ENCODE measurements at regions not wholly inside any gene's neighbourhood (a gene's known extent, or its start where the extent isn't known, plus 50 kb on each side); places are given as distances from the start of the nearest gene placed in this dataset.
A peak's percentile ranks its signal among the peaks of the same experiment; 100 is the strongest.

DNA sequence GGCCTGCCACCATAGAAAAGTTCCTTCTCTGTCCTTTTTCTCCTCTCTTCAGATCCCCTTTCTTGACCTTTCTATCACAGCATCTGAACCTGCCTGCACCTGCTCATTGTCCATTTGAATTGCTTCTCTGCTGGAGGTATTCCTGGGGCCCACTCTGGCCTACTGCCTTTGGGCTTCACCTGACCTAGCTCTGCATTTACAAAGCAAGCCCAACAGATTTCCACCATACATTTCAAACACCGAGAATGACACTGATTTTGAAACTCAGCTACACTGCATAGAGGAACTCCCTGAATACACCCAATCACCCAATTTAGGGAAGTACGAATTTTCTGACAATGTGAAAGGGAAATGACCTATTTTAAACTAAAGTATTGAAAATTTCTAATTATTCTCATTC, 284.5 kb upstream of the USP25 start:
- ChIA-PET SMC1A (ENCODE audit: uncharacterized antibody, unreplicated experiment) (interaction anchor here (0.7 to 1.0 kb wide), 2 partner anchors 13 to 65 kb away, joined by 3 read pairs; no protein-coding TSS in a partner anchor), CTCF (no interaction called here), POLR2A (no interaction called here), RAD21 (ENCODE audit: unreplicated experiment) (no interaction called here)
- DNase-seq (ENCODE audit: low read depth, low spot score) (peak; percentile 19), ATAC-seq (peak; percentile 93), FAIRE-seq (no peak)
- H2AFZ ChIP-seq (ENCODE audit: control insufficient read depth, low read depth, low read length): peak overlapping the region; percentile 28
- H3K4me3 ChIP-seq: no peak overlapping the region
- H3K4me2 ChIP-seq (ENCODE audit: control insufficient read depth, insufficient read depth): peak overlapping the region; percentile 44; the same call in 1 of the 2 replicates
- H4K20me1 ChIP-seq (ENCODE audit: control insufficient read depth, insufficient read depth): no peaks in the 10 kb centered on the region
- intact Hi-C loops (cut with micrococcal nuclease; ENCODE audit: unreplicated experiment) (no loop called here), in situ Hi-C loops (cut with MboI) (no loop called here)
- H3K9ac ChIP-seq (ENCODE audit: control insufficient read depth, insufficient read depth, low read length): no peak overlapping the region
- H3K4me1 ChIP-seq (ENCODE audit: control insufficient read depth, insufficient read depth, low read length): peaks cover 13% of the 10 kb centered on the region; the same call in 1 of the 2 replicates
- no peak overlapping the region for H3K27ac ChIP-seq (ENCODE audit: control insufficient read depth, insufficient read depth)
- H3K9me3 ChIP-seq (replicated peaks; ENCODE audit: control insufficient read depth, insufficient read depth, low read length): no peaks in the 10 kb centered on the region; the same call in 2 of the 3 replicates
- no peaks in the 10 kb centered on the region for H3K36me3 ChIP-seq (ENCODE audit: control insufficient read depth in 2 of 2, insufficient read depth in 2 of 2, low read length in 1 of 2)
- BruUV-seq (replicated peaks): no TSS peak
- 2% methylated on average over 2 of the region's 2 CpGs for WGBS (ENCODE audit: insufficient coverage, insufficient replicate concordance, low lambda C conversion rate, missing lambda C conversion rate)
- TF ChIP-seq, protein P1, sequence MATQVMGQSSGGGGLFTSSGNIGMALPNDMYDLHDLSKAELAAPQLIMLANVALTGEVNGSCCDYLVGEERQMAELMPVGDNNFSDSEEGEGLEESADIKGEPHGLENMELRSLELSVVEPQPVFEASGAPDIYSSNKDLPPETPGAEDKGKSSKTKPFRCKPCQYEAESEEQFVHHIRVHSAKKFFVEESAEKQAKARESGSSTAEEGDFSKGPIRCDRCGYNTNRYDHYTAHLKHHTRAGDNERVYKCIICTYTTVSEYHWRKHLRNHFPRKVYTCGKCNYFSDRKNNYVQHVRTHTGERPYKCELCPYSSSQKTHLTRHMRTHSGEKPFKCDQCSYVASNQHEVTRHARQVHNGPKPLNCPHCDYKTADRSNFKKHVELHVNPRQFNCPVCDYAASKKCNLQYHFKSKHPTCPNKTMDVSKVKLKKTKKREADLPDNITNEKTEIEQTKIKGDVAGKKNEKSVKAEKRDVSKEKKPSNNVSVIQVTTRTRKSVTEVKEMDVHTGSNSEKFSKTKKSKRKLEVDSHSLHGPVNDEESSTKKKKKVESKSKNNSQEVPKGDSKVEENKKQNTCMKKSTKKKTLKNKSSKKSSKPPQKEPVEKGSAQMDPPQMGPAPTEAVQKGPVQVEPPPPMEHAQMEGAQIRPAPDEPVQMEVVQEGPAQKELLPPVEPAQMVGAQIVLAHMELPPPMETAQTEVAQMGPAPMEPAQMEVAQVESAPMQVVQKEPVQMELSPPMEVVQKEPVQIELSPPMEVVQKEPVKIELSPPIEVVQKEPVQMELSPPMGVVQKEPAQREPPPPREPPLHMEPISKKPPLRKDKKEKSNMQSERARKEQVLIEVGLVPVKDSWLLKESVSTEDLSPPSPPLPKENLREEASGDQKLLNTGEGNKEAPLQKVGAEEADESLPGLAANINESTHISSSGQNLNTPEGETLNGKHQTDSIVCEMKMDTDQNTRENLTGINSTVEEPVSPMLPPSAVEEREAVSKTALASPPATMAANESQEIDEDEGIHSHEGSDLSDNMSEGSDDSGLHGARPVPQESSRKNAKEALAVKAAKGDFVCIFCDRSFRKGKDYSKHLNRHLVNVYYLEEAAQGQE (IDR thresholded peaks at IDR 0.05; ENCODE audit: low read depth, low read length): no peak
- TF ChIP-seq CREM (IDR thresholded peaks at IDR 0.05; ENCODE audit: low read depth): peak; percentile 27; the same call in 1 of the 2 replicates
- TF ChIP-seq DPF2 (IDR thresholded peaks at IDR 0.05): no peak
- peak in 1 of 2 experiments; percentile 46; a peak in 1 of 4 replicates for TF ChIP-seq ETV6 (conservative IDR thresholded peaks at IDR 0.05 in 1 of 2, IDR thresholded peaks at IDR 0.05 in 1 of 2; ENCODE audit: borderline replicate concordance in 1 of 2, low read depth in 1 of 2)
- TF ChIP-seq RUNX3 (IDR thresholded peaks at IDR 0.05; ENCODE audit: low read length): 0 out of 2 replicates have a peak, but pooled peaks have one; percentile 13
- TF ChIP-seq NFIC (IDR thresholded peaks at IDR 0.05; ENCODE audit: low read depth, low read length): peak; percentile 44; the same call in 1 of the 2 replicates
- TF ChIP-seq EP300 (IDR thresholded peaks at IDR 0.05; ENCODE audit: borderline replicate concordance in 1 of 2, control insufficient read depth in 1 of 2, low read depth in 2 of 2, low read length in 2 of 2): peak in 1 of 2 experiments; percentile 50; a peak in 1 of 4 replicates
- TF ChIP-seq SPI1 (IDR thresholded peaks at IDR 0.05; ENCODE audit: borderline replicate concordance, insufficient read depth, low read depth, low read length): peak; percentile 71
- TF ChIP-seq EED (IDR thresholded peaks at IDR 0.05; ENCODE audit: low read depth): peak; percentile 65
- peak; percentile 36; the same call in 1 of the 2 replicates for TF ChIP-seq RELB (IDR thresholded peaks at IDR 0.05; ENCODE audit: low read depth)
- 0 out of 2 replicates have a peak, but pooled peaks have one; percentile 20 for TF ChIP-seq MTA2 (IDR thresholded peaks at IDR 0.05; ENCODE audit: low read depth)
- TF ChIP-seq MEF2A (IDR thresholded peaks at IDR 0.05; ENCODE audit: insufficient read depth, low read depth, low read length): 0 out of 2 replicates have a peak, but pooled peaks have one; percentile 19
- TF ChIP-seq KLF5 (IDR thresholded peaks at IDR 0.05; ENCODE audit: partially characterized antibody): no peak
- TF ChIP-seq JUNB (IDR thresholded peaks at IDR 0.05): peak; percentile 56
- no peak for TF ChIP-seq STAT3 (IDR thresholded peaks at IDR 0.05; ENCODE audit: low read depth, low read length)
- TF ChIP-seq IKZF2 (IDR thresholded peaks at IDR 0.05): peak; percentile 50 to 55; a peak in 2 of 4 replicates
- H3K79me2 ChIP-seq (ENCODE audit: control insufficient read depth, insufficient read depth, low read length): no peaks in the 10 kb centered on the region
- no peaks in the 10 kb centered on the region for H3K27me3 ChIP-seq (replicated peaks in 1 of 2; ENCODE audit: control insufficient read depth in 2 of 2, insufficient read depth in 2 of 2, low read length in 1 of 2)
